ENCODE measurements at regions not wholly inside any gene's neighbourhood (a gene's known extent, or its start where the extent isn't known, plus 50 kb on each side); places are given as distances from the start of the nearest gene placed in this dataset.
"Not testable (repeated sequence)": the region's sequence is repeated elsewhere in the genome, so short reads cannot be mapped to it uniquely, and the experiment has no call there.

GRCh38 chr20:26309720-26310119, 613.1 kb upstream of the ZNF337 start:
- not testable (repeated sequence) for TF ChIP-seq CTCF, POLR2A (IDR thresholded peaks at IDR 0.05)
